Vagina (tissue), 2 donors: ENCODE measurements at regions not wholly inside any gene's neighbourhood (a gene's known extent, or its start where the extent isn't known, plus 50 kb on each side); places are given as distances from the start of the nearest gene placed in this dataset.

Experiments
- CTCF ChIP-seq, 3 experiments: fragments of 450-650 bp in 2 of 3; fragments of 200-600 bp in 1 of 3; sonication (generic) in 1 of 3; IDR thresholded peaks; one replicate each; pipeline ENCODE4 v1.5.1; 2017 to 2019; ENCODE audit warnings: antibody characterized with exemption in 3 of 3, mild to moderate bottlenecking in 2 of 3, moderate library complexity in 2 of 3
- POLR2A ChIP-seq, 2 donors: fragments of 450-650 bp; IDR thresholded peaks; one replicate each; pipeline ENCODE4 v1.6.1; 2017; ENCODE audit warnings: antibody characterized with exemption in 2 of 2, mild to moderate bottlenecking in 2 of 2, moderate library complexity in 2 of 2
- POLR2AphosphoS5 ChIP-seq, 2 donors: sonication (generic); formaldehyde crosslinking; IDR thresholded peaks; one replicate each; pipeline ENCODE4 v1.9.0; 2017; ENCODE audit warnings: antibody characterized with exemption in 2 of 2, mild to moderate bottlenecking in 2 of 2, low read depth in 1 of 2; ENCODE audit not compliant: insufficient read depth in 1 of 2

- no peak for TF ChIP-seq CTCF (IDR thresholded peaks at IDR 0.05)
- TF ChIP-seq POLR2AphosphoS5 (IDR thresholded peaks at IDR 0.05; ENCODE audit: insufficient read depth in 1 of 2, low read depth in 1 of 2), result no peak
- TF ChIP-seq POLR2A (IDR thresholded peaks at IDR 0.05), result no peak
Measured at GRCh38 chr17:63138713-63139112, 172.7 kb downstream of the TANC2 start.
